A549 (cell line): ENCODE measurements at regions not wholly inside any gene's neighbourhood (a gene's known extent, or its start where the extent isn't known, plus 50 kb on each side); places are given as distances from the start of the nearest gene placed in this dataset.

ENCODE experiments used
- ATAC-seq, 2 experiments: fragments of 200-7000 bp in 1 of 2; fragments of >200 bp in 1 of 2; cut with Nextera tagmentation in 1 of 2; cut with Tn5 transposase in 1 of 2; 3 replicates each; pipeline versions ENCODE4 v1.8.0 to v1.9.1; 2018 to 2020; ENCODE audit warnings: mild to moderate bottlenecking in 1 of 2, moderate library complexity in 1 of 2
- CTCF ChIA-PET: fragments of 300-600 bp; sonication (Branson Sonifier 250); formaldehyde crosslinking; extraction: SDS; loops from one replicate; lab custom pipeline; 2021; ENCODE audit warnings: antibody characterized with exemption, inconsistent platforms; lab: Yijun Ruan, JAX
- POLR2A ChIA-PET: fragments of 350-600 bp; formaldehyde crosslinking; extraction: SDS; loops from one replicate; lab custom pipeline; 2021; ENCODE audit warnings: antibody characterized with exemption, inconsistent platforms; lab: Yijun Ruan, JAX
- DNase-seq, 2 experiments: peaks; one replicate each; pipeline versions ENCODE4 v3.0.0 to v3.0.0-alpha.2; 2011 to 2016; ENCODE audit warnings: low read depth in 1 of 2, low spot score in 1 of 2
- FAIRE-seq: peaks from 2 replicates; lab custom pipeline; 2011; peaks lifted over from hg19 to GRCh38; lab: Jason Lieb, UNC
- H3K27ac ChIP-seq, 2 experiments: fragments of >200 bp; sonication (Bioruptor Twin); formaldehyde crosslinking; 3 replicates each; pipeline ENCODE4 v1.5.1; 2016 to 2017
- H3K4me1 ChIP-seq: fragments of >200 bp; sonication (Bioruptor Twin); formaldehyde crosslinking; 3 replicates; pipeline ENCODE4 v1.6.1; 2016
- H3K4me2 ChIP-seq: fragments of >200 bp; sonication (Bioruptor Twin); formaldehyde crosslinking; 3 replicates; pipeline ENCODE4 v1.6.1; 2016
- H3K4me3 ChIP-seq: fragments of >200 bp; sonication (Bioruptor Twin); formaldehyde crosslinking; 3 replicates; pipeline ENCODE4 v1.5.1; 2016
- H3K9me3 ChIP-seq: fragments of >200 bp; sonication (Bioruptor Twin); formaldehyde crosslinking; 3 replicates; pipeline ENCODE4 v1.6.1; 2016
- BHLHE40 ChIP-seq: IDR thresholded peaks from 2 replicates; pipeline ENCODE4 v1.6.1; 2012; ENCODE audit warnings: low read depth, low read length, inconsistent platforms
- CBX8 ChIP-seq: fragments of 200-600 bp; sonication (generic); IDR thresholded peaks from 2 replicates; pipeline ENCODE4 v1.6.1; 2016
- CEBPB ChIP-seq, 2 experiments: fragments of >200 bp in 1 of 2; sonication (Bioruptor Twin) in 1 of 2; formaldehyde crosslinking in 1 of 2; IDR thresholded peaks; 2 replicates each; pipeline ENCODE4 v1.6.1; 2012 to 2016
- CHD2 ChIP-seq: fragments of 150-350 bp; IDR thresholded peaks from 2 replicates; pipeline ENCODE4 v1.6.1; 2014; ENCODE audit warnings: low read length; ENCODE audit not compliant: partially characterized antibody
- CHD4 ChIP-seq: fragments of 200-600 bp; sonication (generic); IDR thresholded peaks from 2 replicates; pipeline ENCODE4 v1.6.1; 2016; ENCODE audit warnings: antibody characterized with exemption, mild to moderate bottlenecking, borderline replicate concordance
- EHF ChIP-seq: fragments of 250-450 bp; sonication (Bioruptor Pico); IDR thresholded peaks from 2 replicates; pipeline ENCODE4 v1.5.0; 2020; ENCODE audit warnings: mild to moderate bottlenecking
- EP300 ChIP-seq, 2 experiments: fragments of >200 bp; sonication (Bioruptor Twin); formaldehyde crosslinking; IDR thresholded peaks; 2 replicates in 1 of 2; 3 replicates in 1 of 2; pipeline ENCODE4 v1.6.1; 2016 to 2017
- ESRRA ChIP-seq: fragments of 150-350 bp; IDR thresholded peaks from 2 replicates; pipeline ENCODE4 v1.6.1; 2014; ENCODE audit warnings: mild to moderate bottlenecking, low read length, borderline replicate concordance
- FOSB ChIP-seq: fragments of 250-450 bp; sonication (Bioruptor Pico); IDR thresholded peaks from 2 replicates; pipeline ENCODE4 v1.5.0; 2020; ENCODE audit warnings: mild to moderate bottlenecking, moderate library complexity
- FOSL2 ChIP-seq, 2 experiments: fragments of 450-650 bp in 1 of 2; fragments of >200 bp in 1 of 2; sonication (Bioruptor Twin) in 1 of 2; formaldehyde crosslinking; IDR thresholded peaks; 2 replicates each; pipeline versions ENCODE4 v1.5.0 to v1.6.1; 2016 to 2020; ENCODE audit warnings: mild to moderate bottlenecking in 1 of 2, moderate library complexity in 1 of 2
- GATA3 ChIP-seq: IDR thresholded peaks from 2 replicates; pipeline ENCODE4 v1.6.1; 2012; ENCODE audit warnings: borderline replicate concordance
- KDM1A ChIP-seq: fragments of 200-600 bp; sonication (generic); IDR thresholded peaks from 2 replicates; pipeline ENCODE4 v1.6.1; 2016; ENCODE audit warnings: low read depth, mild to moderate bottlenecking
- KDM5A ChIP-seq: fragments of 200-600 bp; sonication (generic); IDR thresholded peaks from 2 replicates; pipeline ENCODE4 v1.6.1; 2016; ENCODE audit warnings: antibody characterized with exemption, mild to moderate bottlenecking
- MAZ ChIP-seq: fragments of 150-350 bp; IDR thresholded peaks from 2 replicates; pipeline ENCODE4 v1.6.1; 2014; ENCODE audit warnings: antibody characterized with exemption, low read depth, low read length, borderline replicate concordance
- PHF8 ChIP-seq: fragments of 200-600 bp; sonication (generic); IDR thresholded peaks from 2 replicates; pipeline ENCODE4 v1.6.1; 2016; ENCODE audit warnings: low read depth, mild to moderate bottlenecking, antibody characterized with exemption, moderate library complexity, borderline replicate concordance
- POLR2A ChIP-seq: IDR thresholded peaks from 2 replicates; pipeline ENCODE4 v1.6.1; 2012; ENCODE audit warnings: mild to moderate bottlenecking, low read length
- POLR2AphosphoS2 ChIP-seq: conservative IDR thresholded peaks from 2 replicates; pipeline ENCODE4 v1.6.1; 2012; ENCODE audit warnings: low read length, improper control_type of control experiment, inconsistent platforms
- RARB ChIP-seq: fragments of 250-450 bp; sonication (Bioruptor Pico); IDR thresholded peaks from 2 replicates; pipeline ENCODE4 v1.8.0; 2021; ENCODE audit warnings: mild to moderate bottlenecking, moderate library complexity
- RCOR1 ChIP-seq: fragments of 150-350 bp; IDR thresholded peaks from 2 replicates; pipeline ENCODE4 v1.6.1; 2014; ENCODE audit warnings: antibody characterized with exemption, low read length, low read depth
- SMC3 ChIP-seq: fragments of >200 bp; sonication (Bioruptor Twin); formaldehyde crosslinking; IDR thresholded peaks from 3 replicates; pipeline ENCODE4 v1.6.1; 2018; ENCODE audit warnings: inconsistent platforms
- TFCP2L1 ChIP-seq: fragments of 250-450 bp; sonication (Bioruptor Pico); IDR thresholded peaks from 2 replicates; pipeline ENCODE4 v1.5.0; 2021; ENCODE audit warnings: mild to moderate bottlenecking
- TP53 ChIP-seq: fragments of 250-450 bp; sonication (Bioruptor Pico); IDR thresholded peaks from 2 replicates; pipeline ENCODE4 v1.5.0; 2021; ENCODE audit warnings: mild to moderate bottlenecking, moderate library complexity
- ZC3H11A ChIP-seq: fragments of 450-650 bp; IDR thresholded peaks from 2 replicates; pipeline ENCODE4 v1.6.1; 2014; ENCODE audit warnings: antibody characterized with exemption, mild to moderate bottlenecking
- ZFP36 ChIP-seq: fragments of 450-650 bp; IDR thresholded peaks from 2 replicates; pipeline ENCODE4 v1.6.1; 2014; ENCODE audit warnings: borderline replicate concordance; ENCODE audit not compliant: partially characterized antibody
- ZSCAN20 ChIP-seq: fragments of 250-450 bp; sonication (Bioruptor Pico); IDR thresholded peaks from 2 replicates; pipeline ENCODE4 v1.8.0; 2022; ENCODE audit warnings: mild to moderate bottlenecking, moderate library complexity
- WGBS: methylation state at CpG from one replicate; pipeline ENCODE4 v1.1.6; 2017; ENCODE audit errors: missing lambda C conversion rate; 5-methylcytosine and 5-hydroxymethylcytosine counted together
- TF ChIP-seq, protein P1 (sequence below): fragments of >200 bp; sonication (Bioruptor Twin); formaldehyde crosslinking; IDR thresholded peaks from 2 replicates; pipeline ENCODE4 v1.6.1; 2016
- TF ChIP-seq, protein P2 (sequence below): fragments of 250-450 bp; sonication (Bioruptor Pico); IDR thresholded peaks from 2 replicates; pipeline ENCODE4 v1.5.0; 2021; ENCODE audit warnings: mild to moderate bottlenecking, moderate library complexity, borderline replicate concordance
- TF ChIP-seq, protein P3 (sequence below): fragments of >200 bp; sonication (Bioruptor Twin); formaldehyde crosslinking; IDR thresholded peaks from 3 replicates; pipeline ENCODE4 v1.6.1; 2016
- TF ChIP-seq, protein P4 (sequence below): fragments of 150-350 bp; IDR thresholded peaks from 2 replicates; pipeline ENCODE4 v1.6.1; 2014; ENCODE audit warnings: low read depth, mild to moderate bottlenecking, low read length

DNA sequence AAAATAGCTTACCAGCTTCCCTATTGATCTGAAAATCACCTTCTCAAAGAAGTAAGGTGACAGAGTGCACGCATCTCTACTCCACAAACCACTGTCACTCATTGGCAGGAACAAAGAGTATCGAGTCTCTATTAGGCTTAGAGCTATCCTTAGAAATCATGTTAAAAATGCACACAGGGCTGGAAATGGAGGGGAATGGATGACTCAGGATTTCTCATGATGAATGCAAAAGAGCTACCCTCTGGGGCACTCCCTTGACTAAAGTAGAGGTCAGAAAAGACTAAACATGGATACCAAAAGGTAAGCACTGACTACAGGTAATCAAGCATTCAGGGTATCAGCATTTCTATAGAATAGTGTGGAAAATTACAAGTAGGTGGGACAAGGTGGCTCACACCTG lies 96.1 kb upstream of the ANO4 start:
- H3K4me3 ChIP-seq = no peak overlapping the region
- no peak for FAIRE-seq
- TF ChIP-seq POLR2A (no peak), FOSL2 (IDR thresholded peaks at IDR 0.05) (no peak), FOSL2 (CRISPR knock-in tag; IDR thresholded peaks at IDR 0.05) (no peak), EP300 (IDR thresholded peaks at IDR 0.05) (no peak), ZC3H11A (no peak), POLR2AphosphoS2 (no peak), GATA3 (no peak), RARB (CRISPR knock-in tag) (no peak), SMC3 (no peak), CHD4 (no peak), TP53 (CRISPR knock-in tag) (no peak), KDM5A (no peak), CEBPB (IDR thresholded peaks at IDR 0.05) (no peak), CBX8 (no peak), RCOR1 (no peak), ESRRA (no peak)
- TF ChIP-seq, protein P1, sequence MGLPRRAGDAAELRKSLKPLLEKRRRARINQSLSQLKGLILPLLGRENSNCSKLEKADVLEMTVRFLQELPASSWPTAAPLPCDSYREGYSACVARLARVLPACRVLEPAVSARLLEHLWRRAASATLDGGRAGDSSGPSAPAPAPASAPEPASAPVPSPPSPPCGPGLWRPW = no peak
- TF ChIP-seq, protein P2, sequence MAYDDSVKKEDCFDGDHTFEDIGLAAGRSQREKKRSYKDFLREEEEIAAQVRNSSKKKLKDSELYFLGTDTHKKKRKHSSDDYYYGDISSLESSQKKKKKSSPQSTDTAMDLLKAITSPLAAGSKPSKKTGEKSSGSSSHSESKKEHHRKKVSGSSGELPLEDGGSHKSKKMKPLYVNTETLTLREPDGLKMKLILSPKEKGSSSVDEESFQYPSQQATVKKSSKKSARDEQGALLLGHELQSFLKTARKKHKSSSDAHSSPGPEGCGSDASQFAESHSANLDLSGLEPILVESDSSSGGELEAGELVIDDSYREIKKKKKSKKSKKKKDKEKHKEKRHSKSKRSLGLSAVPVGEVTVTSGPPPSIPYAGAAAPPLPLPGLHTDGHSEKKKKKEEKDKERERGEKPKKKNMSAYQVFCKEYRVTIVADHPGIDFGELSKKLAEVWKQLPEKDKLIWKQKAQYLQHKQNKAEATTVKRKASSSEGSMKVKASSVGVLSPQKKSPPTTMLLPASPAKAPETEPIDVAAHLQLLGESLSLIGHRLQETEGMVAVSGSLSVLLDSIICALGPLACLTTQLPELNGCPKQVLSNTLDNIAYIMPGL (CRISPR knock-in tag) = no peak
- TF ChIP-seq, all 56 proteins: peak for 0
- Histone ChIP-seq H3K4me1 (no peaks in the 10 kb centered on the region), H3K4me2 (no peak overlapping the region), H3K9me3 (no peaks in the 10 kb centered on the region), H3K27ac (no peak overlapping the region)
- ATAC-seq = no peak
- WGBS = 6% methylated on average over 2 of the region's 2 CpGs
- no peak for DNase-seq
- ChIA-PET POLR2A (no interaction called here), CTCF (interaction anchor here (0.6 kb wide), 1 partner anchor 36 kb away, joined by 3 read pairs; no protein-coding TSS in a partner anchor)

DNA sequence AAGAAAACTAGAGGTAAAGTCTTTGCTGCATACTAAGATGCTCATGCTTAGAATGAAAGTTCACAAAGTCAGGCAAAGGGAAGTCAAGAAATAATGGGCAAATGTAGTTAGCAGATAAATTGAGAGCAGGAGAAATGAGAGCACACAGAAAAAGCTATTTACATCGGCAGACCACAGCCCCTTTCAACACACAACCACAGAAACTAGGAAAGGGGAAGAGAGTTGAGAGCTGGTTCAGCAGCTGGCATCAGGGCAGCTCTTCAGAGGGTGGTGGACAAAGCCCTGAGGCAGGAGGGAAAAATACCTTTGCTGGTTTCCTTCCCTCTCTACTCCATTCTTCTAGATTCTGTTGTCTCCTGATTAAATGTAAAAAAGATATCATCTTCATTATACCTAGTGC lies 95.4 kb upstream of the ANO4 start:
- H3K4me3 ChIP-seq = no peak overlapping the region
- no peak for ATAC-seq
- FAIRE-seq = no peak
- DNase-seq = no peak
- TF ChIP-seq MAZ = no peak
- TF ChIP-seq FOSB (CRISPR knock-in tag) = no peak
- no peak for TF ChIP-seq ESRRA
- TF ChIP-seq TFCP2L1 (CRISPR knock-in tag) = no peak
- no peak for TF ChIP-seq ZC3H11A
- no peak for TF ChIP-seq CBX8
- TF ChIP-seq ZFP36 = no peak
- no peak for TF ChIP-seq EHF
- no peak for TF ChIP-seq ZSCAN20 (CRISPR knock-in tag)
- no peak for TF ChIP-seq CEBPB (IDR thresholded peaks at IDR 0.05)
- no peak for TF ChIP-seq RARB (CRISPR knock-in tag)
- no peak for TF ChIP-seq POLR2AphosphoS2
- no peak for TF ChIP-seq CHD2
- no peak for TF ChIP-seq CHD4
- TF ChIP-seq, protein P3, sequence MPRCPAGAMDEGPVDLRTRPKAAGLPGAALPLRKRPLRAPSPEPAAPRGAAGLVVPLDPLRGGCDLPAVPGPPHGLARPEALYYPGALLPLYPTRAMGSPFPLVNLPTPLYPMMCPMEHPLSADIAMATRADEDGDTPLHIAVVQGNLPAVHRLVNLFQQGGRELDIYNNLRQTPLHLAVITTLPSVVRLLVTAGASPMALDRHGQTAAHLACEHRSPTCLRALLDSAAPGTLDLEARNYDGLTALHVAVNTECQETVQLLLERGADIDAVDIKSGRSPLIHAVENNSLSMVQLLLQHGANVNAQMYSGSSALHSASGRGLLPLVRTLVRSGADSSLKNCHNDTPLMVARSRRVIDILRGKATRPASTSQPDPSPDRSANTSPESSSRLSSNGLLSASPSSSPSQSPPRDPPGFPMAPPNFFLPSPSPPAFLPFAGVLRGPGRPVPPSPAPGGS = no peak
- TF ChIP-seq KDM1A = no peak
- TF ChIP-seq, protein P4, sequence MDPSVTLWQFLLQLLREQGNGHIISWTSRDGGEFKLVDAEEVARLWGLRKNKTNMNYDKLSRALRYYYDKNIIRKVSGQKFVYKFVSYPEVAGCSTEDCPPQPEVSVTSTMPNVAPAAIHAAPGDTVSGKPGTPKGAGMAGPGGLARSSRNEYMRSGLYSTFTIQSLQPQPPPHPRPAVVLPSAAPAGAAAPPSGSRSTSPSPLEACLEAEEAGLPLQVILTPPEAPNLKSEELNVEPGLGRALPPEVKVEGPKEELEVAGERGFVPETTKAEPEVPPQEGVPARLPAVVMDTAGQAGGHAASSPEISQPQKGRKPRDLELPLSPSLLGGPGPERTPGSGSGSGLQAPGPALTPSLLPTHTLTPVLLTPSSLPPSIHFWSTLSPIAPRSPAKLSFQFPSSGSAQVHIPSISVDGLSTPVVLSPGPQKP = no peak
- no peak for TF ChIP-seq PHF8
- TF ChIP-seq BHLHE40 = no peak
- no peak for TF ChIP-seq TP53 (CRISPR knock-in tag)
- no peak overlapping the region for H3K4me2 ChIP-seq
- H3K4me1 ChIP-seq = no peaks in the 10 kb centered on the region
- no peaks in the 10 kb centered on the region for H3K9me3 ChIP-seq
- WGBS = 12% methylated on average over 1 of the region's 1 CpG
- ChIA-PET CTCF (no interaction called here), POLR2A (no interaction called here)
- no peak overlapping the region for H3K27ac ChIP-seq
